CMK (cell line): ENCODE measurements at regions not wholly inside any gene's neighbourhood (a gene's known extent, or its start where the extent isn't known, plus 50 kb on each side); places are given as distances from the start of the nearest gene placed in this dataset.

Experiments used
- DNase-seq: peaks from one replicate; pipeline ENCODE4 v3.0.0-alpha.2; 2010; ENCODE audit warnings: low read depth

DNA sequence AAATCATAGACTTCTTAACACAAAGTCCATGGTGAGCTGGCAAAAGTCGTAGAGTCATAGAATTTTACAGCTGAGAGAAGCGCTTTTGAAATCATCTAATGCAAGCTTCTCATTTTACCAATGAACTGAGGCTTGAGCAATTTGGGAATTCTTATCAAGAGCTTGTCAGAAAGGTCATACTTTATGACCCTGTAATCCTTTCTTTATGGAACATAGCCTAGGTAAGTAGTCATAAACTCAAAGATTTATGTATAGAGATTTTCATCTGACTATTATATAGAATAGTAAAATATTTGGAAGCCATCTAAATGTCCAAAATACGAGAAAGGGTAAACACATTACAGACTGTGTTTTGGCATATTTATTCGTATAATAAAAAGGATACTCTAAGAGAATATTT lies 563.5 kb downstream of the PCDH7 start:
- no peak for DNase-seq

DNA sequence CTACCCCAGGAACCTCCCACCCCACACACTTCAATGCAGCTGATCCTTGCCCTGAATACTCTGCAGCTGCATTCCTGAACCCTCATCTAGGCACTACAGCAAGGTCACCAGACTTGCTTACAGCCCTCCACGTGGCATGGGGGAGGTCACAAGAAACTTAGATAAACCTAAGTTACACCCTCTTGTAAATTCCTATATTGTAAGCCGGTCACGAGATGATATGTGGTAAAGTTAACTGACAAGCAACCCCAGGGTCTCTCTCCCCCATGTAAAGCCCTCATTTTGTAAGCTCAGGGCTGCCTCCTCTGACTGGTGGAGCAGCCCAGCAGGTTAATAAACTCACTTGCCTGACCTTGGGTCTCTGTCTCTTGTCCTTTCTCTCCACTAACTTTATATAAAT lies 570.7 kb downstream of the PCDH7 start:
- DNase-seq, result no peak

DNA sequence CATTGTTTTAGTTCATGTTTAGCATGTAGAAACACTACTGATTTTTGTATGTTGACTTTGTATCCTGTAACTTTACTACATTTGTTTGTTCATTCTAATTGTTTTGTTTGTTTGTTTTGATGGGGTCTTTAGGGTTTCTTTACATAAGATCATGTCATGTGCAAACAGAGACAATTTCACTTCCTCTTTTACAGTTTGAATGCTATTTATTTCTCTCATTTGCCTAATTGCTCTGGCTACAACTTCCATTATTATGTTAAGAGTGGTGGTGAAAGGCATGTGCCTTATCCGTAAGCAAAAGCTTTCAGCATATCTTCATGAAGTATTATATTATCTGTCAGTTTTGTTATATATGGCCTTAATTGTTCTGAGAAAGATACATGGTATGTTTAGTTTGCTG lies 571.1 kb downstream of the PCDH7 start:
- DNase-seq, result no peak

DNA sequence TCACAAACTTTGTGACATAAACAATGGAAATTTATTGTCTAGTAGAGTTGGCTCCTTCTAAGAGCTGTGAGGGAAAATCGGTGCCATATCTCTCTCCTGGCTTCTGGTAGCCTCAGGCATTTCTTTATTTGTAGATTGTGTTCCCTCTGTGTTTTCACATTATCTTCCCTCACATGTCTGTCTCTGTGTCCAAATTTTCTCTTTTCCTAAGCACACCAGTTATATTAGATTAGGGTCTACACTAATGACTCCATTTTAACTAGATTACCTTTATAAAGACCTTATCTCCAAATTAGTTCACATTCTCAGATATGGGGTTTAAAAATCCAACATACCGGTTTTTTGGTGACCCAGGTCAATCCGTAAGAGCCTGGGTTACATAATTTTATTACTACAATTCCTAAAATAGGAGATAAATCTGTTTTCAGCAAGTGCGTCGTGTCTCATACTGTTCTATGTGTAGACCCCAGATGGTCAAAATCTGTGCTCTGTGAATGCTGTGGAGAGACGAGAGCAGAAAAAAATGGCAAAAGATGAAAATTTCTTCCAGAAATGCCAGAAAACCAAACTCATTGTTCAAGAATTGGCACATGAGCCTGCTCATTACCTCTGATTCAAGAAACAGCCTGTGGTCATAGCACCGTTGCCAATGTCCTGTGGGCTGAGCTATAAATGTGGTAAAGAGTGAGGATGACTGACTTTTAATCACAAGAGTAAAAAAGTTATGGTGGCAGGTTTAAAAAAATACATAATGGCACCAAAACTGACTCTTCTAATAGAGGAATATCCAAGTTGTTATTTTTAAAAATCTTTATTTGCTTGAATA lies 574.7 kb downstream of the PCDH7 start:
- no peak for DNase-seq

DNA sequence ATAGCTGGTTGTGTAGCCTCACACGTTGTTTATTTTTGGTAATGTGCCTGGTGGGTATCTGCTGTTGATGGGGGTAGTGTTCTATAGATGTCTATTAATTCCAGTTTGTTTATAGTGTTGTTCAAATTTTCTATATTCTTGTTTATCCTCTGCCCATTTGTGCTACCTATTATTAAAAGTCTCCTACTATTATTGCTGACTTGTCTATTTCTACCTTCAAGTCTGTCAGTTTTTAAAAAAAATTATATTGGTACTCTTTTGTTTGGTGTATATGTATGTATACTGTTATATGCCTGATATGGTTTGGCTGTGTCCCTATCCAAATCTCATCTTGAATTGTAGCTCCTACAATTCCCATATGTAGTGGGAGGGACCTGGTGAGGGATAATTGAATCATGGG lies 578.6 kb downstream of the PCDH7 start:
- no peak for DNase-seq

DNA sequence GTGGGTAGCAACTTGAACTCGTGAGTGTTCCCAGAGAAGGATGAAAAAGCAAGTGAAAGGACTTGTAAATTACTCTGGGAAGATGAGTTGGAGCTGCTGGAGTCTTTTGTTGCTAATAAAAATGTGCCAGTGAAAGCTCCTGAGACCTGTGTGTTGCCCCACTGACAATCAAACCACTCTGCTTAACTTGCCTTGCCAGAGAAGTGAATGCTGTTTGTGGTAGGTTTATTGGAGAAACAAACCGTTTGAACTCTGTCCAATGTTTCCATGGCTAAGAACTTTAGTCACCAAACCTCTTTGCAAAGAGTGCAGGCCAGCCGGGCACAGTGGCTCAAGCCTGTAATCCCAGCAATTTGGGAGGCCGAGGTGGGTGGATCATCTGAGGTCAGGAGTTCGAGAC lies 586.9 kb downstream of the PCDH7 start:
- no peak for DNase-seq

DNA sequence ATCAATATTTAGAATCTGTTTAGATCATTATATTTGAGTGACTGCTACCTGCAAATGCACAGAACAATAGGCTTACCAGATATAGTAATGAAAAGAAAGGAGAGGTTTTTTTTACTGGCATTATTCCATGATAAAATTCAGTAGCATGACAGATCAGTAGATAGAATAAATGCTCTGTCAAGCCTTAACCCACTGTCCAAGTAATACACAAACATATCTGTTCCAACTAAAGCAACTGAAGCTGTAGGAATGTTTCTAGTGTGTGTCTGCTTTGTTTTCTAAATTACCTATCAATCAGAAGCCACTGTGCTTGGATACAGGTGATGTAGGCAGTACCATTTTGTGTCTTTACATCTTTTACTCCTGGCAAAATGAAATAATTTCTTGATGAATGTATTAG lies 604.6 kb downstream of the PCDH7 start:
- no peak for DNase-seq

DNA sequence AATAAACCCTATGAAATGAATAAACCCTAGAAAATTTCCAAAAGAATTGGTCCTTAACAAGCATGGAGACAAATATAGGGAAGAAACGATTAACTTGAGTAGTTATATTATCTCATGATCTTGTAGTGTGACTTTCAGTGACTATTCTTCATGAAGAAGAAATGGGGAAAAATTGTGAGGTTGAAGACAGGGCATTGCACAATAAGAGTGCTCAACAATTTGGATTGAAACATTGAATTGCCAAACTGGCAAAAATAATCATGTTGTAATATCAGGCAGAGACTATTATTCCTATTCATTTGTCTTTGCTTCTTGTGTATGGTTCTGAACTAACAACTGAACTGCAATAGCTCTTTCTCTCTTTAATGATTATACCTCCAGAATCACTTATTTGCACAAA lies 605.1 kb downstream of the PCDH7 start:
- DNase-seq, result no peak

DNA sequence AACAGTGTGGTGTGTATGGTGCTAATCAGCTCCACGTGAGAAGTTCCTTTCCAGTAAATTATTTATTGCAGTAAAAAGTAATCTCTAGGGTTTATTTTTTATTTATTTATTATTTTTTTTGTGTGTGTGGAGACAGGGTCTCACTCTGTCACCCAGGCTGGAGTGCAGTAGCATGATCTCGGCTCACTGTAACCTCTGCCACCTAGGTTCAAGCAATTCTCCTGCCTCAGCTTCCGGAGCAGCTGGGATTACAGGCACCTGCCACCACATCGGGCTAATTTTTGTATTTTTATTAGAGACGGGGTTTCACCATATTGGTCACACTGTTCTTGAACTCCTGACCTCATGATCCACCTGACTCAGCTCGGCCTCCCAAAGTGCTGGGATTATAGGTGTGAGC lies 606.9 kb downstream of the PCDH7 start:
- DNase-seq, result no peak

DNA sequence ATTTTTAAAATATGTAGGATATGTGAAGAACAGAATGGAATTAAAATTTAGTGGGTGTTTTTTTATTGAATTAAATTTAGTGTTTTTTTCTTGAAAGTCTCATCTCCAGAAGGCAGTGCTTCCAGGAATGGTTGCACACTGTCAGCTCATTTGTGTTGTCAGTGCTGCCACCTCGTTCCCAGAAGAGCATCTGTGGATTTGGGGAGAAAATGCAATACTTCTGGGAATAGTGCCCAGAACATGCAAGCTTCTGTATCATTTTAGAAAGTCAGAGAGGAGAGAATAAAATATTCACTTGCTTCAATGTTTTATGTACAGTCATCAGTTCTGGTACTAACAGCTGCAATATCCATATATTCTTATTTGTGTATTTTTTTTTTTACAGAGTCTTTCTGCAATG lies 608.8 kb downstream of the PCDH7 start:
- DNase-seq, result no peak

DNA sequence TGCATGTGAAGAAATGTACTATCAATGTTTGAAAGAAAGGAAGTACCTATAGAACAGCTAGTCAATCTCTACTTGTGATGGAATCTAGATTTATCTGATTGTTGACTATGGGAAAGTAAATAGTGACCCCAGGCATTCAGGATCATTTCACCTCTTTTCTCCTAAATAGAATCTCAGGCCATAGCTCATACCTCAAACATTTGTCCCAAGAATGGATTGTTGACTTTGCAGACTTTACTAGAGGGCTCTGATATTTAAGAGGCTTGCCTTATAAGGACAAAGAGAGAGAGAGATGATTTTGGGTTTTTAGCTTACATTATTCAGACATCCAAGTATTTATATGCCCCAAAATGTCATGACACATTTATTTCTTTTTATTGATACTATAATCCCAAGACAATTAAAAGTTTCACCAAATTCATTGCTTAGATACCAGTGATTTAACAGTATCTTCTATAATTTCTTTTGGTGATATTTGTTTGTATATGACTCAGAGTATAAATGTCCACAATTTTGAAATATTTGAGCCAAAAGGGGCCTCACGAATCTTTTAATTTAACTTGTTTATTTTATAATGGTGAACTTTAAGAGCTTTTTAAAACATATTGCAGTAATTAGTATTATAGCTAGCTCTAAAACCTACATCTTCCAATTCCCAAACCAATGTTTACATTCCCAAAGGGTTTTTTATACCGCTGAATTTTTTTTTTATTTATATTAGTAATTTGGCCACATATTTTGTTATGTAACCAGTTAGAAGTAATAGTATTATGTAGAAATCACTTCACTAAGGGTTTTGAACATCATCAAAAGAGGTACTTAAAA lies 614.1 kb downstream of the PCDH7 start:
- no peak for DNase-seq

DNA sequence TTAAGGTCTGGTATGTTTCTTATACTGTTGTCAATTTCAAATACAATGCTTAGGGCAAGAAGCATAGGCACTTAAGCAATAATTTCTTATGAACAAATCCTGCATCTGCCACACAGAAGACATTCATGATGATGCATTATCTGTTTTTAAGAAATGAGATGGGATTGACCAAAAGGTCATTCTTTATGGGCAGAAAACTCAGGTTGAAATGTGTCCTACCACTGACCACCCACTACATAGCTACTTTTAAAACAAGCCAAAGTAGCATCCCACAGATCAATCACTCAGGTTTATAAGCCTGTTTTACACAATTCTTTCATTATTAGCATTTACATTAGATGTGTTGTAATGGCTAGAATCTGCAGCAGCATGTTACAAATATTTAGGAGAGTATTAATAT lies 617.8 kb downstream of the PCDH7 start:
- DNase-seq, result no peak

DNA sequence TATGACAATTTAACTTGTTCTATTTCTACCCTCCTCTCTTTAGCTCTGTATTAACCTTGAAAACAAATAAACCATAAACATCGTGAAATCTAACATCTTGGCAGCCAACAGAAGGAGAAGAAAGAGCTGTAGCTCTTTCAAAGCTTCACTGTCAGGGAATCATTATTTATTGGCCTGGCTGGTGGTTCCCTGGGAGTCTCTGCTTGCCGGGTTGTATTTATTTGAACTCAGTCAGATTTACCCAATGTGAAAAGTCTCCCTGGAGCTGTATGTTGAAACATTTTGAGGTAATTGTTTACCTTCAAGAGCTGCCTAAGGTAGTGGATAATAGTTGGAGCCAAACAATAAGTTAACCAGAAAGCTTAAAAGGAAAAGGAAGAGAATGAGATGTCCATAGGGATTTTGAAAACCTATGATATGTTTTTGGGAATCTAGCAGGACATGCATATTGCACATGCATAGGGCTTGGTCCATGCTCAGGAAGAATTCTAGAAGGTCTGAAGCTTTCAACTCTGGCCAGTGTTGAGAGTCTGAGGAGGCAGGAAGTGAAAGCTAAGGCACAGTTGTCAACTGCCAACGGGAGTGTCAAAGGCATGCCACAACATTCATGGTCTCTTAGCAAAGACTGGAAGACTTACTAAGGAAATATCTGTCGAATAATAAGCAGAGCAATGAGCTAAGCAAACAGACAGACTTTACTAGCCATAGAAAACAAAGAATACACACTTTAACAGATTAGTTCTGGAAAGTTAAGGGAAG lies 621.6 kb downstream of the PCDH7 start:
- DNase-seq, result no peak

DNA sequence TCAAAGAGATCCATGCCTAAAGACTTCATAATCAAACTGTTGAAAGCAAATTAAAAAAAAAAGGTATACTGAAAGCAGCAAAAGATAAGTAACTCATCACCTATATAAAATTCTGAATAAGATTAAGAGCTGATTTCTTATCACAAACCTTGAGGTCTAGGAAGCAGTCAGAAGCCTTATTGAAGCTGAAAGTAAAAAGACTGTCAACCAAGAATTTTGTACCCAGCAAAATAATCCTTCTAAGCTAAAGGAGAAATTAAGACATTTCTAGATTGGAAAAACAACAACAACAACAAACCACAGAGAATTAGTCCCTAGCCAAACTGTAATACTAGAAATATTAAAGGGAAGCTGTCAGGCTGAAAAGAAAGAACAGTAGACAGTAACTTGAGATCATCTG lies 622.9 kb downstream of the PCDH7 start:
- no peak for DNase-seq

DNA sequence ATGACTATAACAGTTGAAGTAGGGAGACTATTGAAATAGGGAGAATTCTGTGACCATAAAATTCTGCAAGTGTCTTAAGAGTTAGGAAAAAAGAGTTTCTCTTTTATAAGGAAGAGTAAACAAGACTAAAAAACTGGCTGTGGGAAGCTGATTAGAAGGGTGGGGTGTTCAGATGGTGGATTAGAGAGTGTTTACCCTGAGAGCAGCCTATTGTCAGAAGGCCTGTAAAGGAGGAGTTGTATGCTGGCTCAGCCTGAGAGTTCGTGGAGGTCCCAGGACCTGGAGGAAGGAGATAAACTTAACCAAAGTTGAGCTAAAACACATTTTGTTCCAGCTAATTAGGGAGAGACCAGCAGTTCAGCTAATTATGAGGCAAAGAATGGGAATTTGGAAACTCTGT lies 629.7 kb downstream of the PCDH7 start:
- no peak for DNase-seq

DNA sequence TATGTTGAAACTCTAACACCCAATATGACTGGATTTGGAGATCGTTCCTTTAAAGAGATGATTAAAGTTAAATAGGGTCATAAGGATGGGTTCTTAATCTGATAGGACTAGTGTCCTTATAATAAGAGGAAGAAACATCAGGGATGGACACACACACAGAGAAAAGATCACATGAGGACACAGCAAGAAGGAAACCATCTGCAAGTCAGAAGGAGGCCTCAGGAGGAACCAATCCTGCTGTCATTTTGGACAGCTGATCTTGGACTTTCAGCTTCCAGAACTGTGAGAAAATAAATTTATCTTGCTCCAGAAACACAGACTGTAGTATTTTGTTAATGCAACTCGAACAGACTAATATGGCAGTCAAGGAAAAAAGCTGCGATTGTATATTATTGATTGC lies 631.5 kb downstream of the PCDH7 start:
- no peak for DNase-seq

DNA sequence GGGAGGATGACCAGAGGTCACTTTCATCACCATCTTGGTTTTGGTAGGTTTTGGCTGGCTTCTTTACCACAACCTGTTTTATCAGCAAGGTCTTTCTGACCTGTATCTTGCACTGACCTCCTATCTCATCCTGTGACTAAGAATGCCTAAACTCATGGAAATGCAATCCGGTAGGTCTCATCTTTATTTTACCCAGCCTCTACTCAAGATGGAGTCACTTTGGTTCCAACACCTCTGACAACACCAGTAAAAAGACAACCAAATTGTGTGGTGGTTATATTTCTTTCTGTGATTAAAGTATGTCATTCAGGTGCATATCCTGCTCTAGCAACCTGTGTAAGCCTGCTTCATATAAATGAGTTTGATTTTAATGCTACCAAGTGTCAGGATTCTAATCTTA lies 636.7 kb downstream of the PCDH7 start:
- DNase-seq, result no peak

DNA sequence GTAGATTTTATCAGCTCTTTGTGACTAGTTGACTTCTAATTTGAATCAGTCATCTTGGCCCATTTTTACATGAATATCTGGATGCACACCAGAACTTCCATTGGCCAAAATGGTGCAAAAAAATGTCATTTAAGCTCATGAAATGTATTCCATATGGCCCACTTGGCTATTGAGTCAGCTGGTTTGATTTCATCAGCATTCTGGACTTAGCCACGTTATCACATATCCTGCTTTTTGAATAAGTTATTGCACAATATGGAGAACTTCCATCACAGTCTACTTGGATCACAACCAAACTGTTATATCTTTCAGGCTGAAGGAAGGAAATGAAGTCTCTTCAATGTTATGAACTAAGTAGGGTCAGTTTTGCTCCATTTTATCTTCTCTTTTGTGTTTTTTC lies 640.6 kb downstream of the PCDH7 start:
- no peak for DNase-seq

DNA sequence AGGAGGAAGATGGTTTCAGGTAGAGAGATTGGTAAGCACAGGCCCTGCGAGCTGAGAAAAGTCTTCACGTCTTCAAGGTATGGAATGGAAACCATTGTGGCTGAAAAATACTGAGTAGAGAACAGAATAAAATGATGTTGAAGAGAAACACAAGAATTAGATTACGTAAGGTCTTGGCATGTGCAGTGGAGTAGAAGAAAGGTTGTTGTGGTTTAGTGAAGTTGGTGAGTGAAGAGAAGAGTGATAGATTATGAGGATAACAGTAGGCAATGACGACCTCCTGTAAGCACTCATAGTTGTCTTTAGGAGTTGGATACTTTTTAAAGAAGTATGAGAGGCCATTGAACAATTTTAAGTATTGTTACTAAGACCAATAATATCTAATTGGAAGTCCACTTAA lies 642.6 kb downstream of the PCDH7 start:
- no peak for DNase-seq

DNA sequence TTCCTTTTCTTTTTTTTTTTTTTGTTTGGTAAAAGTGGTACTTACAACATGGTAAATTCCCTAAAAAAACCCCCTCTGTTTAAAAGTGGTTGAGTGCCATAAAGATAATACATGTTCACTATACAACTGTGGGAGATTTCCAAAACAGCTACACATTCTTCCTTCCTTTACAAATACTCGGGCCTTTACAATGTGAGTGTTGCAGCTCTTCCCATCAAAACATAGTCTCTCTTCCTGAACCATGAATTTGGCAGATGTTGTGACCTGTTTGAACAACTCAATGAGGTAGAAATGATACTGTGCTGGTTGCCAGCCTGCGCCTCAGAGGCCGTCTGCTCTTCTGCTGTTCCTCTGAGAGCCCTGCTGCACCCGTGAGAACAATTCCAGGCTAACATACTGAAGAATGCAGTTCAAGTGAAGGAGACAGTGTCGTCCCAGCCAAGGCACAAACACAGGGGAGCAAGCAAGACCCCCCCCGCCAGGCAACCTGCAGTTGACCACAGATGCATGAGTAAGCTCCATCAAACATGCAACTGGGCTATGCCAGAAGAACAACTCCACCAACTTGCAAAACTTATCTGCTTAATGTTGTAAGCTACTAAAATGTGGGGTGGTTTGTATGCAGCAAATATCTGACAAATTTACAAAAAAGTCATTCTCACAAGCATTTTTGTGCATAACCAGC lies 645.0 kb downstream of the PCDH7 start:
- DNase-seq, result no peak

DNA sequence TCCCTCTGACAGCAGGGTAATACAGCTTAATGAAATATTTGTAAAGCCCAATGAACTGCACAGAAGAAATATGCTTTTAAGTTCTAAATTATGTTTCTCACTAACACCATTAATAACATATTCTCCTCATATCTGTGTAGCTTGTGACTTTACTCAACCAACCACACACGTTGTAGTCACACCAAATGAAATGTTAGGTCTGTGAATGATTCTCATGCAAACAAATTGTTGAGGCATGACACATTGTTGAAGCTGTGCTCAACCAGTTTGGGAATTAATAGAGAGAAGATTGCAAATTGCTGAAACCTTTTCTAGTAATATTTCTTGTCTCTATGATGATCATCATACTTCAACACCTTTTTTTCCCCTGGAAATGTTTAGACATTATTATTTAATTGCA lies 645.9 kb downstream of the PCDH7 start:
- DNase-seq, result no peak

DNA sequence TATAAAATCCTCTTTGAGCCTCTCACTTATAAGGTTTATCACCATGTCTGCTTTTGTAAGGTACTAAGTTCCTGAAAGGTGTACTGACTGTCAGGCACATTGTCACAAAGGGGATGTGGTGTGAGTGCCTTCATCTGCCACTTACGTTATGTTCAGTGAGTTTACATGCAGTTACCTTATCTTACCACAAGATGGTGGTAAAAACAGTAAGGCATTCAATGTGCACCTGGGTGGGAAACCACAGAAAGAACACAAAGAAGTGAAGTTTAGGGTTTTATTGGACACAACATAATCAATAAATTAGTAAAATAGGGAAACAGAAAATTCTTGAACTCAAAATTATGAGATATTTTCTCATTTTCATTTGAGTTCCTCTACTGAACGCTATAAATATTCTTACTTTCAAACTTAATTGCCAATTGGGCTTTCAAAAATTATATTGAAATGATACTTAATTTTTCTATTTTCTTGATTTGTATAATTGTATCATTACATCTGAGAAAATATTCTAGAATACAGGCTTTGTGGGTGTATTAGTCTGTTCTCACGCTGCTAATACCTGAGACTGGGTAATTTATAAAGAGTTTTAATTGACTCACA lies 650.8 kb downstream of the PCDH7 start:
- DNase-seq, result no peak
